ENCODE measurements at regions not wholly inside any gene's neighbourhood (a gene's known extent, or its start where the extent isn't known, plus 50 kb on each side); places are given as distances from the start of the nearest gene placed in this dataset.

DNA sequence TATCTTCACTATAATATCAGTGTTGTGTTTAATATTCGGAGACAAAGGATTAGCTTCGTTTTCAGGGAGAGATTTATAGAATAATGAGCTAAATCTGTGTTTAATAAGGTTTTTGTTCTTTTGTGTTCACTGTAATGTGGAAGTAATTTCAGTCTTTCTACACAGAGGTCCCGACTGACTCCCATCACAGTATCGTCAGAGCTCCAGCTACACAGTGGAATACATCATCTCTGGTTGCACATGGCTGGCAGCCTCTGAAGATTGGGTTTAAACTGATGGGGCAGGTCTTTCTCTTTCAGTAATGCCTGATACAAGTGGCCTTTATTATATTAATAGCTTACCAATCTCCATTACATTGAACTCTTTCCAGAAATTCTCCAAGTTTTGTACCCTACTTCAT is 736.7 kb upstream of the RIOK2 start:
- no peak overlapping the region for H3K27ac ChIP-seq
- H3K4me3 ChIP-seq = no peak overlapping the region
- H3K4me1 ChIP-seq = no peaks in the 10 kb centered on the region
- no peaks in the 10 kb centered on the region for H3K9me3 ChIP-seq
- ATAC-seq (no peak), DNase-seq (no peak)
- no peaks in the 10 kb centered on the region for H3K36me3 ChIP-seq (ENCODE audit: insufficient read depth in 1 of 2, low read depth in 1 of 2)
- intact Hi-C loops (cut with DNase I) = no loop called here
- H3K27me3 ChIP-seq (ENCODE audit: insufficient read depth in 3 of 3, low read length in 2 of 3) = no peaks in the 10 kb centered on the region
- 59 to 72% (median 62%) methylated on average over 4 of the region's 4 CpGs for whole genome bisulfite sequencing, 3 donors
- TF ChIP-seq, protein P1, sequence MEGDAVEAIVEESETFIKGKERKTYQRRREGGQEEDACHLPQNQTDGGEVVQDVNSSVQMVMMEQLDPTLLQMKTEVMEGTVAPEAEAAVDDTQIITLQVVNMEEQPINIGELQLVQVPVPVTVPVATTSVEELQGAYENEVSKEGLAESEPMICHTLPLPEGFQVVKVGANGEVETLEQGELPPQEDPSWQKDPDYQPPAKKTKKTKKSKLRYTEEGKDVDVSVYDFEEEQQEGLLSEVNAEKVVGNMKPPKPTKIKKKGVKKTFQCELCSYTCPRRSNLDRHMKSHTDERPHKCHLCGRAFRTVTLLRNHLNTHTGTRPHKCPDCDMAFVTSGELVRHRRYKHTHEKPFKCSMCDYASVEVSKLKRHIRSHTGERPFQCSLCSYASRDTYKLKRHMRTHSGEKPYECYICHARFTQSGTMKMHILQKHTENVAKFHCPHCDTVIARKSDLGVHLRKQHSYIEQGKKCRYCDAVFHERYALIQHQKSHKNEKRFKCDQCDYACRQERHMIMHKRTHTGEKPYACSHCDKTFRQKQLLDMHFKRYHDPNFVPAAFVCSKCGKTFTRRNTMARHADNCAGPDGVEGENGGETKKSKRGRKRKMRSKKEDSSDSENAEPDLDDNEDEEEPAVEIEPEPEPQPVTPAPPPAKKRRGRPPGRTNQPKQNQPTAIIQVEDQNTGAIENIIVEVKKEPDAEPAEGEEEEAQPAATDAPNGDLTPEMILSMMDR (IDR thresholded peaks at IDR 0.05) = no peak

DNA sequence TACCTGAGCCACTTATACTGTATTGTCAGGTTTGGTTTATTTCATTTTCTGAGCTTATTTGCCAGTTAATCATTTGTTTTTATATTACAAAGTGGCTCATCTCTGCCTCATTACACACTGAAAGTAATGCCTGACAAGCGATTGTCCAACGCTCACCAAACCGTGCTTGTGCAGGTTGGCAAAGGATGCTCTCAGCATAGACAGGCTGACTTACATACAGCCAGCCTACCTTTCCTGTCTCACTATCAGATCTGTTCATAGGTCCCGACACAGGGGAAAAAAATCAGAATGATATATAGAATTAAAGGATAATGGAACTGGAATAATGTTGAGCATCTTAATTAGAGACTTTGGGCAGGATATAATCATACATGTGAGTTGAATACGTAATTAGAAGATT is 739.7 kb upstream of the RIOK2 start:
- H3K36me3 ChIP-seq (ENCODE audit: insufficient read depth in 1 of 2, low read depth in 1 of 2) = no peaks in the 10 kb centered on the region
- no peaks in the 10 kb centered on the region for H3K27me3 ChIP-seq (ENCODE audit: insufficient read depth in 3 of 3, low read length in 2 of 3)
- intact Hi-C loops (cut with DNase I) = no loop called here
- no peak overlapping the region for H3K27ac ChIP-seq
- no peaks in the 10 kb centered on the region for H3K4me1 ChIP-seq
- no peak for ATAC-seq
- no peaks in the 10 kb centered on the region for H3K9me3 ChIP-seq
- 95 to 97% (median 95%) methylated on average over 5 of the region's 5 CpGs for WGBS, 3 donors
- DNase-seq = no peak
- TF ChIP-seq, protein P1 (IDR thresholded peaks at IDR 0.05) = no peak
- no peak overlapping the region for H3K4me3 ChIP-seq

DNA sequence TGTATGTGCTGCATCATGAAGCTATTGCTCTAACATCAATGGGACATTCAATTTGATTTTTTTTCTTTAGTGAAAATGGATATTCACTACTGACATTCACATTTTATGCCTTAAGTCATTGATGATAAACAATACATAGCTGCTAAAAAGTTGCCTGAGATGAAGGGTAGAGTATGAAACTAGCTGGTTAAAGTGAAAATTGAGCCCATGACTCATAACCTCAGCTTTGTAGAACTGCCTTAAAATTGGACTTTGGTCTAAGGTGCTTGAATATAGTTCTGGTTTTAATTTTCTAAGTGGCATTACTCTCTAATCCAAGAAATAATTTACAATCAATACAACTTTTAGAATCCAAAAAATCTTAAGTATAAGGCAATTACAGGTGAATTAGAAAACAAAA is 740.4 kb upstream of the RIOK2 start:
- no peak for ATAC-seq

DNA sequence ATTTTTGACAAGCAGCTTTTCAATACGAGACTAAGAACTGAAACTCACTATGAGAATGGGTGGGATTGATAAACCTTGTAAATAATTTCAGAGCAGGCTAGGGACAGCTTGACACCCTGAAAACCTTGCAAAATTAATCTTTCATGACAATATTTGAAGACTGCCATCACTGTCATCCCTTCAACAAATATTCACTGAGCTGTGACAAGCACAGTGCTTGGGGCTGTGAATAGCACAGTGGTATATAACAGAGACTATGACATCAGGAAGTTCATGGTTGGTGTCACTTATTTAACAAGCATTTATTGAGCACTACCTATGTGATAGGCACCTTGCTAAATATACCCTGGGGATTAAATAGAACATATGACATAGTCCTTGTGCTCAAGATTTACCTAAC is 741.0 kb upstream of the RIOK2 start:
- 81 to 88% (median 87%) methylated on average over 1 of the region's 1 CpG for WGBS, 3 donors
- ATAC-seq = no peak
- no peaks in the 10 kb centered on the region for H3K27me3 ChIP-seq (ENCODE audit: insufficient read depth in 3 of 3, low read length in 2 of 3)
- intact Hi-C loops (cut with DNase I) = no loop called here
- TF ChIP-seq, protein P1 (IDR thresholded peaks at IDR 0.05) = no peak
- H3K4me1 ChIP-seq = no peaks in the 10 kb centered on the region
- no peak for DNase-seq
- H3K4me3 ChIP-seq = no peak overlapping the region
- H3K36me3 ChIP-seq (ENCODE audit: insufficient read depth in 1 of 2, low read depth in 1 of 2) = no peaks in the 10 kb centered on the region
- no peak overlapping the region for H3K27ac ChIP-seq
- H3K9me3 ChIP-seq = no peaks in the 10 kb centered on the region

More for the DNA sequence above, 740.4 kb upstream of the RIOK2 start:
- Histone ChIP-seq H3K27me3 (ENCODE audit: insufficient read depth in 3 of 3, low read length in 2 of 3) (no peaks in the 10 kb centered on the region), H3K27ac (no peak overlapping the region), H3K4me3 (no peak overlapping the region), H3K9me3 (no peaks in the 10 kb centered on the region), H3K36me3 (ENCODE audit: insufficient read depth in 1 of 2, low read depth in 1 of 2) (no peaks in the 10 kb centered on the region), H3K4me1 (no peaks in the 10 kb centered on the region)
- no peak for DNase-seq
- intact Hi-C loops (cut with DNase I) = no loop called here
- TF ChIP-seq, protein P1 (IDR thresholded peaks at IDR 0.05) = no peak

DNA sequence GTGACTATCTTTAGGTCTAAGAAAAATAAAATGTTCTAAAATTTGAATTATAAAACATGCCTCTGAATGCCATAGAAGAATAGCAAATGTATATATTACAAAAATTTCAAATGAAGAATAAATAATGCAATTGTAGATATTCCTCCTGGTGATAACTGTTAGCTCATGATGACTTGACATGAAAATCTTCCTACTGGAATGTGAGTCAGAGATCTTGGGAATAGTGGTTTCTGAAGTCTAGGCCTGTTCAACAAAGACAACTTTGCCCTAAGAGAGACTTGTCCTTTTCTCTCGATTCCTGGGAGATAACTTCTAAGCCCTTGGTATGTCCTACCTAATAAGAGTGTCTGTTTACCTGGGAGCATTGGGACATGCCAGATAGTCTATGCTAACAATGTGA is 746.3 kb upstream of the RIOK2 start:
- ATAC-seq (no peak), DNase-seq (no peak)
- TF ChIP-seq, protein P1 (IDR thresholded peaks at IDR 0.05) = no peak
- H3K27ac ChIP-seq = no peak overlapping the region
- 91 to 97% (median 96%) methylated on average over 1 of the region's 1 CpG for WGBS, 3 donors
- H3K4me3 ChIP-seq = no peak overlapping the region
- H3K27me3 ChIP-seq (ENCODE audit: insufficient read depth in 3 of 3, low read length in 2 of 3) = no peaks in the 10 kb centered on the region
- H3K4me1 ChIP-seq = no peaks in the 10 kb centered on the region
- no peaks in the 10 kb centered on the region for H3K36me3 ChIP-seq (ENCODE audit: insufficient read depth in 1 of 2, low read depth in 1 of 2)
- no peaks in the 10 kb centered on the region for H3K9me3 ChIP-seq
- intact Hi-C loops (cut with DNase I) = no loop called here
